Stimulated activated CD4-positive, alpha-beta T cell treated with anti-CD3 and anti-CD28 coated beads, TNF-alpha, amount 100 ng/mL, for 48 hours (primary cell): ENCODE measurements at regions not wholly inside any gene's neighbourhood (a gene's known extent, or its start where the extent isn't known, plus 50 kb on each side); places are given as distances from the start of the nearest gene placed in this dataset.
"Not testable (repeated sequence)": the region's sequence is repeated elsewhere in the genome, so short reads cannot be mapped to it uniquely, and the experiment has no call there.

Source experiments
- DNase-seq, 3 donors: peaks; one replicate each; pipeline ENCODE4 v3.0.0-alpha.2; 2020; ENCODE audit warnings: low read depth in 3 of 3

- no peak for DNase-seq
Observed at GRCh38 chr2:2590841-2591541, 259.9 kb upstream of the MYT1L start.

- DNase-seq, result no peak
Observed at GRCh38 chr2:2590141-2590540, 259.1 kb upstream of the MYT1L start.

- DNase-seq, result no peak
Observed at GRCh38 chr2:2588777-2589176, 257.7 kb upstream of the MYT1L start.

- DNase-seq, result no peak
Observed at GRCh38 chr2:2587354-2587753, 256.3 kb upstream of the MYT1L start.

- no peak for DNase-seq
Observed at GRCh38 chr2:2586931-2587330, 255.9 kb upstream of the MYT1L start.

- no peak for DNase-seq
Observed at GRCh38 chr2:2586068-2586776, 255.1 kb upstream of the MYT1L start.

GRCh38 chr2:2582998-2583545, 252.0 kb upstream of the MYT1L start:
- no peak for DNase-seq

GRCh38 chr2:2581331-2582159, 250.5 kb upstream of the MYT1L start:
- no peak for DNase-seq

GRCh38 chr2:2580841-2581240, 249.8 kb upstream of the MYT1L start:
- DNase-seq, result not testable (repeated sequence)

- DNase-seq, result no peak
Observed at GRCh38 chr2:2580341-2580740, 249.3 kb upstream of the MYT1L start.

GRCh38 chr2:2579814-2580213, 248.7 kb upstream of the MYT1L start:
- no peak for DNase-seq

GRCh38 chr2:2577407-2577831, 246.3 kb upstream of the MYT1L start:
- DNase-seq, result no peak

- no peak for DNase-seq
Observed at GRCh38 chr2:2575870-2576386, 244.9 kb upstream of the MYT1L start.

GRCh38 chr2:2575181-2575577, 244.1 kb upstream of the MYT1L start:
- no peak for DNase-seq

- DNase-seq, result no peak
Observed at GRCh38 chr2:2574401-2575180, 243.5 kb upstream of the MYT1L start.

GRCh38 chr2:2573658-2574293, 242.7 kb upstream of the MYT1L start:
- no peak for DNase-seq

- no peak for DNase-seq
Observed at GRCh38 chr2:2573205-2573604, 242.1 kb upstream of the MYT1L start.

GRCh38 chr2:2572393-2573204, 241.5 kb upstream of the MYT1L start:
- DNase-seq, result no peak

GRCh38 chr2:2571301-2572150, 240.5 kb upstream of the MYT1L start:
- no peak for DNase-seq
